WTC11 (cell line): ENCODE measurements at regions not wholly inside any gene's neighbourhood (a gene's known extent, or its start where the extent isn't known, plus 50 kb on each side); places are given as distances from the start of the nearest gene placed in this dataset.

Experiments
- CREB1 ChIP-seq: sonication (generic); formaldehyde crosslinking; IDR thresholded peaks from 2 replicates; pipeline ENCODE4 v1.8.0; 2023; ENCODE audit warnings: mild to moderate bottlenecking, missing genetic modification reagents
- ELF4 ChIP-seq: sonication (generic); formaldehyde crosslinking; IDR thresholded peaks from 2 replicates; pipeline ENCODE4 v1.8.1; 2022; ENCODE audit warnings: low read depth, mild to moderate bottlenecking, moderate library complexity, missing genetic modification reagents
- ESRRA ChIP-seq: sonication (generic); formaldehyde crosslinking; IDR thresholded peaks from 2 replicates; pipeline ENCODE4 v1.8.1; 2022; ENCODE audit warnings: mild to moderate bottlenecking, missing genetic modification reagents, borderline replicate concordance
- HMGA2 ChIP-seq: fragments of 250-450 bp; sonication (Bioruptor Pico); IDR thresholded peaks from 2 replicates; pipeline ENCODE4 v1.4.0; 2021; ENCODE audit warnings: mild to moderate bottlenecking, moderate library complexity
- NR1H2 ChIP-seq: sonication (generic); formaldehyde crosslinking; IDR thresholded peaks from 2 replicates; pipeline ENCODE4 v1.9.0; 2021; ENCODE audit warnings: mild to moderate bottlenecking, moderate library complexity, missing genetic modification reagents
- RELA ChIP-seq: sonication (generic); formaldehyde crosslinking; IDR thresholded peaks from 2 replicates; pipeline ENCODE4 v1.8.1; 2022; ENCODE audit warnings: missing genetic modification reagents, mild to moderate bottlenecking, borderline replicate concordance
- SOX15 ChIP-seq: fragments of 250-450 bp; sonication (Bioruptor Pico); IDR thresholded peaks from 2 replicates; pipeline ENCODE4 v1.9.0; 2021; ENCODE audit warnings: mild to moderate bottlenecking
- SP1 ChIP-seq: sonication (generic); formaldehyde crosslinking; conservative IDR thresholded peaks from 2 replicates; pipeline ENCODE4 v1.8.1; 2022; ENCODE audit warnings: missing genetic modification reagents
- TEAD1 ChIP-seq: sonication (generic); formaldehyde crosslinking; IDR thresholded peaks from 2 replicates; pipeline ENCODE4 v1.8.0; 2022; ENCODE audit warnings: mild to moderate bottlenecking, missing genetic modification reagents
- ZNF138 ChIP-seq: sonication (generic); formaldehyde crosslinking; conservative IDR thresholded peaks from 2 replicates; pipeline ENCODE4 v1.8.1; 2022; ENCODE audit warnings: mild to moderate bottlenecking, moderate library complexity, missing genetic modification reagents
- ZNF263 ChIP-seq: sonication (generic); formaldehyde crosslinking; IDR thresholded peaks from 2 replicates; pipeline ENCODE4 v1.8.1; 2022; ENCODE audit warnings: low read depth, mild to moderate bottlenecking, moderate library complexity, missing genetic modification reagents
- TF ChIP-seq, protein P1 (sequence below): fragments of 200-600 bp; IDR thresholded peaks from 2 replicates; pipeline ENCODE4 v1.8.0; 2022; ENCODE audit warnings: antibody characterized with exemption
- TF ChIP-seq, protein P2 (sequence below): sonication (generic); formaldehyde crosslinking; IDR thresholded peaks from 2 replicates; pipeline ENCODE4 v1.8.1; 2023; ENCODE audit warnings: mild to moderate bottlenecking, missing genetic modification reagents, moderate library complexity
- TF ChIP-seq, protein P3 (sequence below): sonication (generic); formaldehyde crosslinking; IDR thresholded peaks from 2 replicates; pipeline ENCODE4 v1.8.1; 2023; ENCODE audit warnings: mild to moderate bottlenecking, missing genetic modification reagents

DNA sequence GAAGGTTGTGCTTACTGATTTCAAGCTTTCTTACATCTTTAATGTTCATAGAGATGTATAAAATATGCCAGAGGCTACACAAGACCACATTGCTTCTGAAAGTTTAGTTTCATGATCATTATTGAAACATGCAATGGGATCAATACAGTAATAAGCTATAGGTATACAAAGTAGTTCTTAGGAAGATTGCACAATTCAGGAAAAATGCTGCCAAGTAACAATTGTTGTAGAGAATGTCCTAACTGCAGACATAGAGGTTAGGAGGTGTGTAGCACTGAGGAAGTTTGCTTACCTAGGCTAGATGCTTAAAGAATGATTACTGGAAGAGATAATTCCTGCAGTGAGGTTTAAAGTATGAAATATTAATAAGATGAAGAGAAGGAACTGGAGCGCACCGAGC is 259.5 kb upstream of the CYRIA start:
- TF ChIP-seq ESRRA (CRISPR knock-in tag) (no peak), HMGA2 (CRISPR knock-in tag) (no peak), SP1 (no peak), SOX15 (no peak), TEAD1 (CRISPR knock-in tag) (no peak), ZNF138 (CRISPR knock-in tag) (no peak), NR1H2 (no peak), CREB1 (no peak), ZNF263 (CRISPR knock-in tag) (no peak), RELA (CRISPR knock-in tag) (no peak), ELF4 (no peak)
- TF ChIP-seq, protein P1, sequence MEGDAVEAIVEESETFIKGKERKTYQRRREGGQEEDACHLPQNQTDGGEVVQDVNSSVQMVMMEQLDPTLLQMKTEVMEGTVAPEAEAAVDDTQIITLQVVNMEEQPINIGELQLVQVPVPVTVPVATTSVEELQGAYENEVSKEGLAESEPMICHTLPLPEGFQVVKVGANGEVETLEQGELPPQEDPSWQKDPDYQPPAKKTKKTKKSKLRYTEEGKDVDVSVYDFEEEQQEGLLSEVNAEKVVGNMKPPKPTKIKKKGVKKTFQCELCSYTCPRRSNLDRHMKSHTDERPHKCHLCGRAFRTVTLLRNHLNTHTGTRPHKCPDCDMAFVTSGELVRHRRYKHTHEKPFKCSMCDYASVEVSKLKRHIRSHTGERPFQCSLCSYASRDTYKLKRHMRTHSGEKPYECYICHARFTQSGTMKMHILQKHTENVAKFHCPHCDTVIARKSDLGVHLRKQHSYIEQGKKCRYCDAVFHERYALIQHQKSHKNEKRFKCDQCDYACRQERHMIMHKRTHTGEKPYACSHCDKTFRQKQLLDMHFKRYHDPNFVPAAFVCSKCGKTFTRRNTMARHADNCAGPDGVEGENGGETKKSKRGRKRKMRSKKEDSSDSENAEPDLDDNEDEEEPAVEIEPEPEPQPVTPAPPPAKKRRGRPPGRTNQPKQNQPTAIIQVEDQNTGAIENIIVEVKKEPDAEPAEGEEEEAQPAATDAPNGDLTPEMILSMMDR, result no peak
- TF ChIP-seq, protein P2, sequence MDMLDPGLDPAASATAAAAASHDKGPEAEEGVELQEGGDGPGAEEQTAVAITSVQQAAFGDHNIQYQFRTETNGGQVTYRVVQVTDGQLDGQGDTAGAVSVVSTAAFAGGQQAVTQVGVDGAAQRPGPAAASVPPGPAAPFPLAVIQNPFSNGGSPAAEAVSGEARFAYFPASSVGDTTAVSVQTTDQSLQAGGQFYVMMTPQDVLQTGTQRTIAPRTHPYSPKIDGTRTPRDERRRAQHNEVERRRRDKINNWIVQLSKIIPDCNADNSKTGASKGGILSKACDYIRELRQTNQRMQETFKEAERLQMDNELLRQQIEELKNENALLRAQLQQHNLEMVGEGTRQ, result no peak
- TF ChIP-seq, protein P3, sequence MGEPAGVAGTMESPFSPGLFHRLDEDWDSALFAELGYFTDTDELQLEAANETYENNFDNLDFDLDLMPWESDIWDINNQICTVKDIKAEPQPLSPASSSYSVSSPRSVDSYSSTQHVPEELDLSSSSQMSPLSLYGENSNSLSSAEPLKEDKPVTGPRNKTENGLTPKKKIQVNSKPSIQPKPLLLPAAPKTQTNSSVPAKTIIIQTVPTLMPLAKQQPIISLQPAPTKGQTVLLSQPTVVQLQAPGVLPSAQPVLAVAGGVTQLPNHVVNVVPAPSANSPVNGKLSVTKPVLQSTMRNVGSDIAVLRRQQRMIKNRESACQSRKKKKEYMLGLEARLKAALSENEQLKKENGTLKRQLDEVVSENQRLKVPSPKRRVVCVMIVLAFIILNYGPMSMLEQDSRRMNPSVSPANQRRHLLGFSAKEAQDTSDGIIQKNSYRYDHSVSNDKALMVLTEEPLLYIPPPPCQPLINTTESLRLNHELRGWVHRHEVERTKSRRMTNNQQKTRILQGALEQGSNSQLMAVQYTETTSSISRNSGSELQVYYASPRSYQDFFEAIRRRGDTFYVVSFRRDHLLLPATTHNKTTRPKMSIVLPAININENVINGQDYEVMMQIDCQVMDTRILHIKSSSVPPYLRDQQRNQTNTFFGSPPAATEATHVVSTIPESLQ, result no peak
